Activated CD4-positive, alpha-beta memory T cell treated with anti-CD3 and anti-CD28 coated beads, Interleukin-2, amount 10 ng/mL, durations not matched to agents 7 days and 5 days (primary cell): ENCODE measurements at regions not wholly inside any gene's neighbourhood (a gene's known extent, or its start where the extent isn't known, plus 50 kb on each side); places are given as distances from the start of the nearest gene placed in this dataset.

Source experiments
- CTCF ChIA-PET: fragments of 350-600 bp; sonication (Branson Sonifier 250); formaldehyde crosslinking; loops from one replicate; lab custom pipeline; 2021; ENCODE audit warnings: antibody characterized with exemption, inconsistent platforms; lab: Charles Lee
- POLR2A ChIA-PET: fragments of 350-600 bp; sonication (Branson Sonifier 250); formaldehyde crosslinking; loops from one replicate; lab custom pipeline; 2021; ENCODE audit warnings: antibody characterized with exemption; lab: Charles Lee
- DNase-seq: peaks from one replicate; pipeline ENCODE4 v3.0.0-alpha.2; 2020
- H3K27ac Mint-ChIP-seq: one replicate; pipeline ENCODE4 v1.8.0; 2021; ENCODE audit warnings: mild to moderate bottlenecking, mixed read lengths
- H3K27me3 Mint-ChIP-seq: one replicate; pipeline ENCODE4 v1.8.0; 2021; ENCODE audit warnings: mixed read lengths
- H3K36me3 Mint-ChIP-seq: one replicate; pipeline ENCODE4 v1.8.0; 2021; ENCODE audit warnings: low read depth, mixed read lengths
- H3K4me1 Mint-ChIP-seq: one replicate; pipeline ENCODE4 v1.8.0; 2021; ENCODE audit warnings: mixed read lengths
- H3K4me3 Mint-ChIP-seq: one replicate; pipeline ENCODE4 v1.8.0; 2021; ENCODE audit warnings: mild to moderate bottlenecking, mixed read lengths
- H3K9me3 Mint-ChIP-seq: one replicate; pipeline ENCODE4 v1.8.0; 2021; ENCODE audit warnings: mixed read lengths

DNA sequence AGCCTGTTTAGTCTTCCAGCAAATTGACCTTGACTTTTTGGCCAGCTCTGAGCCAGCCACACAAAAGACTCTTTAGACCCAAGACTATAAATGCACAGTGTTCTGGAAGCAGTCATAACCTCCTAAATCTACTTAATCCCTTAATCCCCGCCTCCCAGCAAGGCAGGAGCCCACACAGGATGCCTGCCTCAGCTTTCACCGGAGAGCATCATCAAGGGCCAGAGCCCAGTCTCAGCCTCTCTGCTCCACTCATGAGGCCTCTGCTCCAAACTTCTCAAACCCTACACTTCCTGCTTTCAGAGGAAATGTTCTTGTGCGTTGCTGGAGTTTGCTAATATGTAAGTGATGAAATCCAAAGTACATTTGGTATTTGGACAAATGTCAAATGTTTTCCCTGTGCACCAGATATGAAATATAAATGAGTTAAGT, 57.9 kb upstream of the FSHB start:
- Mint-ChIP-seq H3K27ac (no peak overlapping the region), H3K36me3 (no peaks in the 10 kb centered on the region), H3K27me3 (no peaks in the 10 kb centered on the region), H3K4me3 (no peak overlapping the region), H3K9me3 (peaks cover 9% of the 10 kb centered on the region), H3K4me1 (no peaks in the 10 kb centered on the region)
- DNase-seq = no peak
- ChIA-PET POLR2A (no interaction called here), CTCF (no interaction called here)

- DNase-seq = no peak
- CTCF ChIA-PET = no interaction called here
- H3K36me3 Mint-ChIP-seq = no peaks in the 10 kb centered on the region
These were observed 56.4 kb upstream of the FSHB start for GRCh38 chr11:30174265-30175020.

More at GRCh38 chr11:30174265-30175020, 56.4 kb upstream of the FSHB start:
- H3K4me1 Mint-ChIP-seq = no peaks in the 10 kb centered on the region
- peaks cover 16% of the 10 kb centered on the region for H3K9me3 Mint-ChIP-seq
- POLR2A ChIA-PET = no interaction called here
- H3K27ac Mint-ChIP-seq = no peak overlapping the region
- H3K27me3 Mint-ChIP-seq = no peaks in the 10 kb centered on the region
- H3K4me3 Mint-ChIP-seq = no peak overlapping the region
